ENCODE measurements at regions not wholly inside any gene's neighbourhood (a gene's known extent, or its start where the extent isn't known, plus 50 kb on each side); places are given as distances from the start of the nearest gene placed in this dataset.
A peak's percentile ranks its signal among the peaks of the same experiment; 100 is the strongest.

GRCh38 chr12:18158774-18159557, 69.0 kb upstream of the RERGL start:
- no peak for DNase-seq (ENCODE audit: extremely low spot score, unreplicated experiment)
- Mint-ChIP-seq H3K36me3 (ENCODE audit: unreplicated experiment) (no peaks in the 10 kb centered on the region), H3K27me3 (ENCODE audit: unreplicated experiment) (peaks cover 2% of the 10 kb centered on the region), H3K4me3 (ENCODE audit: unreplicated experiment) (no peak overlapping the region), H3K9me3 (ENCODE audit: unreplicated experiment) (peaks cover 18% of the 10 kb centered on the region), H3K27ac (ENCODE audit: unreplicated experiment) (no peak overlapping the region), H3K4me1 (ENCODE audit: unreplicated experiment) (no peaks in the 10 kb centered on the region)
- peak; percentile 72 for TF ChIP-seq CTCF (IDR thresholded peaks at IDR 0.05)

- Mint-ChIP-seq H3K4me3 (ENCODE audit: unreplicated experiment) (no peak overlapping the region), H3K36me3 (ENCODE audit: unreplicated experiment) (no peaks in the 10 kb centered on the region), H3K9me3 (ENCODE audit: unreplicated experiment) (peaks cover 18% of the 10 kb centered on the region), H3K4me1 (ENCODE audit: unreplicated experiment) (no peaks in the 10 kb centered on the region), H3K27me3 (ENCODE audit: unreplicated experiment) (peaks cover 9% of the 10 kb centered on the region), H3K27ac (ENCODE audit: unreplicated experiment) (no peak overlapping the region)
- no peak for TF ChIP-seq CTCF (IDR thresholded peaks at IDR 0.05)
- no peak for DNase-seq (ENCODE audit: extremely low spot score, unreplicated experiment)
These were observed 63.8 kb upstream of the RERGL start for GRCh38 chr12:18153826-18154225.

- Mint-ChIP-seq H3K27me3 (ENCODE audit: unreplicated experiment) (peaks cover 13% of the 10 kb centered on the region), H3K9me3 (ENCODE audit: unreplicated experiment) (peaks cover 13% of the 10 kb centered on the region), H3K4me3 (ENCODE audit: unreplicated experiment) (no peak overlapping the region), H3K36me3 (ENCODE audit: unreplicated experiment) (no peaks in the 10 kb centered on the region), H3K4me1 (ENCODE audit: unreplicated experiment) (peaks cover 3% of the 10 kb centered on the region), H3K27ac (ENCODE audit: unreplicated experiment) (no peak overlapping the region)
- TF ChIP-seq CTCF (IDR thresholded peaks at IDR 0.05), result no peak
- no peak for DNase-seq (ENCODE audit: extremely low spot score, unreplicated experiment)
These were observed 61.0 kb upstream of the RERGL start for GRCh38 chr12:18151036-18151435.

GRCh38 chr12:18148961-18149360, 59.0 kb upstream of the RERGL start:
- Mint-ChIP-seq H3K4me3 (ENCODE audit: unreplicated experiment) (no peak overlapping the region), H3K9me3 (ENCODE audit: unreplicated experiment) (no peaks in the 10 kb centered on the region), H3K27me3 (ENCODE audit: unreplicated experiment) (peaks cover 13% of the 10 kb centered on the region), H3K4me1 (ENCODE audit: unreplicated experiment) (peaks cover 7% of the 10 kb centered on the region), H3K27ac (ENCODE audit: unreplicated experiment) (no peak overlapping the region), H3K36me3 (ENCODE audit: unreplicated experiment) (no peaks in the 10 kb centered on the region)
- no peak for TF ChIP-seq CTCF (IDR thresholded peaks at IDR 0.05)
- DNase-seq (ENCODE audit: extremely low spot score, unreplicated experiment), result no peak

- H3K4me1 Mint-ChIP-seq (ENCODE audit: unreplicated experiment), result peaks cover 15% of the 10 kb centered on the region
- no peaks in the 10 kb centered on the region for H3K9me3 Mint-ChIP-seq (ENCODE audit: unreplicated experiment)
- no peak for DNase-seq (ENCODE audit: extremely low spot score, unreplicated experiment)
- no peak for TF ChIP-seq CTCF (IDR thresholded peaks at IDR 0.05)
- peaks cover 11% of the 10 kb centered on the region for H3K27me3 Mint-ChIP-seq (ENCODE audit: unreplicated experiment)
- no peaks in the 10 kb centered on the region for H3K36me3 Mint-ChIP-seq (ENCODE audit: unreplicated experiment)
- H3K27ac Mint-ChIP-seq (ENCODE audit: unreplicated experiment), result no peak overlapping the region
- no peak overlapping the region for H3K4me3 Mint-ChIP-seq (ENCODE audit: unreplicated experiment)
These were observed 56.4 kb upstream of the RERGL start for GRCh38 chr12:18146363-18146762.
